OCI-LY7 (cell line): ENCODE measurements at regions not wholly inside any gene's neighbourhood (a gene's known extent, or its start where the extent isn't known, plus 50 kb on each side); places are given as distances from the start of the nearest gene placed in this dataset.

Experiments
- BruUV-seq: library from RNA; stranded (reverse); fragments of 400-500 nt; replicated peaks from 2 replicates; lab custom pipeline; 2021; lab: Mats Ljungman, UMichigan
- CTCF ChIA-PET: fragments of 300-600 bp; sonication (Branson Sonifier 250); formaldehyde crosslinking; loops from one replicate; lab custom pipeline; 2022; ENCODE audit warnings: antibody characterized with exemption; ENCODE audit not compliant: unreplicated experiment; lab: Charles Lee
- POLR2A ChIA-PET: fragments of 300-600 bp; sonication (Branson Sonifier 250); formaldehyde crosslinking; loops from one replicate; lab custom pipeline; 2022; ENCODE audit warnings: antibody characterized with exemption; lab: Charles Lee
- DNase-seq: peaks from one replicate; pipeline ENCODE4 v3.0.0-alpha.2; 2015; ENCODE audit warnings: low spot score
- H2AFZ ChIP-seq: fragments of 200-600 bp; sonication (generic), shearing (Covaris generic); 2 replicates; pipeline ENCODE4 v1.6.1; 2014; ENCODE audit warnings: mild to moderate bottlenecking, antibody characterized with exemption, low read length, moderate library complexity
- H3K27ac ChIP-seq: fragments of 200-600 bp; sonication (generic); 2 replicates; pipeline ENCODE4 v1.5.1; 2014; ENCODE audit warnings: mixed run types, low read depth, mild to moderate bottlenecking, moderate library complexity, low read length, inconsistent platforms; ENCODE audit not compliant: poor library complexity, severe bottlenecking
- H3K36me3 ChIP-seq: fragments of 200-600 bp; sonication (generic); 2 replicates; pipeline ENCODE4 v1.6.1; 2014; ENCODE audit warnings: mild to moderate bottlenecking, antibody characterized with exemption, low read length, moderate library complexity, mixed read lengths; ENCODE audit not compliant: insufficient read depth
- H3K4me1 ChIP-seq: fragments of 200-600 bp; sonication (generic); 2 replicates; pipeline ENCODE4 v1.5.1; 2014; ENCODE audit warnings: mild to moderate bottlenecking, low read length; ENCODE audit not compliant: insufficient read depth, poor library complexity, severe bottlenecking
- H3K4me2 ChIP-seq: fragments of 200-600 bp; sonication (generic); 2 replicates; pipeline ENCODE4 v1.6.1; 2014; ENCODE audit warnings: mild to moderate bottlenecking, low read length
- H3K4me3 ChIP-seq: fragments of 200-600 bp; sonication (generic); 2 replicates; pipeline ENCODE4 v1.5.1; 2014; ENCODE audit warnings: mild to moderate bottlenecking, low read depth, low read length; ENCODE audit not compliant: poor library complexity, severe bottlenecking
- H3K79me2 ChIP-seq: fragments of 200-600 bp; sonication (generic); 2 replicates; pipeline ENCODE4 v1.6.1; 2016; ENCODE audit warnings: low read depth, mild to moderate bottlenecking, low read length, moderate library complexity, mixed read lengths; ENCODE audit not compliant: insufficient read depth
- H3K9me2 ChIP-seq: fragments of 200-600 bp; sonication (generic); 2 replicates; pipeline ENCODE4 v1.6.1; 2016; ENCODE audit warnings: mild to moderate bottlenecking, low read length, mixed read lengths; ENCODE audit not compliant: insufficient read depth
- H3K9me3 ChIP-seq: fragments of 200-600 bp; sonication (generic); 2 replicates; pipeline ENCODE4 v1.6.1; 2014; ENCODE audit warnings: mild to moderate bottlenecking, mixed run types, low read length, mixed read lengths
- H4K20me1 ChIP-seq: fragments of 200-600 bp; sonication (generic); 2 replicates; pipeline ENCODE4 v1.6.1; 2014; ENCODE audit warnings: mild to moderate bottlenecking, antibody characterized with exemption, low read length, moderate library complexity, mixed read lengths; ENCODE audit not compliant: insufficient read depth
- CTCF ChIP-seq: fragments of 200-600 bp; sonication (generic); conservative IDR thresholded peaks from 2 replicates; pipeline ENCODE4 v1.5.1; 2014; ENCODE audit warnings: mild to moderate bottlenecking, antibody characterized with exemption, low read length, moderate library complexity, mixed read lengths
- EZH2phosphoT487 ChIP-seq: fragments of 200-600 bp; sonication (generic); IDR thresholded peaks from 2 replicates; pipeline ENCODE4 v1.6.1; 2018; ENCODE audit warnings: low read depth, borderline replicate concordance, mild to moderate bottlenecking, mixed run types, antibody characterized with exemption, low read length, moderate library complexity, mixed read lengths
- intact Hi-C: fragments of 100-400 bp; cut with micrococcal nuclease; formaldehyde crosslinking; loops from one replicate; pipeline ENCODE4 v1.10.0; 2022; ENCODE audit not compliant: unreplicated experiment

GRCh38 chr2:164090533-164090932 is 354.7 kb upstream of the FIGN start:
- CTCF ChIA-PET = no interaction called here
- H4K20me1 ChIP-seq = no peaks in the 10 kb centered on the region
- no peak overlapping the region for H3K4me2 ChIP-seq
- no peaks in the 10 kb centered on the region for H3K9me2 ChIP-seq
- TF ChIP-seq EZH2phosphoT487 (no peak), CTCF (no peak)
- H3K79me2 ChIP-seq = no peaks in the 10 kb centered on the region
- intact Hi-C loops = no loop called here
- POLR2A ChIA-PET = interaction anchor here (0.5 kb wide), 1 partner anchor 267 kb away, joined by 3 read pairs; no protein-coding TSS in a partner anchor
- H3K9me3 ChIP-seq = no peaks in the 10 kb centered on the region
- H3K4me3 ChIP-seq = no peak overlapping the region
- DNase-seq = no peak
- no peak overlapping the region for H2AFZ ChIP-seq
- BruUV-seq = no TSS peak
- H3K27ac ChIP-seq = no peak overlapping the region
- no peaks in the 10 kb centered on the region for H3K36me3 ChIP-seq
- H3K4me1 ChIP-seq = peaks cover 12% of the 10 kb centered on the region

DNA sequence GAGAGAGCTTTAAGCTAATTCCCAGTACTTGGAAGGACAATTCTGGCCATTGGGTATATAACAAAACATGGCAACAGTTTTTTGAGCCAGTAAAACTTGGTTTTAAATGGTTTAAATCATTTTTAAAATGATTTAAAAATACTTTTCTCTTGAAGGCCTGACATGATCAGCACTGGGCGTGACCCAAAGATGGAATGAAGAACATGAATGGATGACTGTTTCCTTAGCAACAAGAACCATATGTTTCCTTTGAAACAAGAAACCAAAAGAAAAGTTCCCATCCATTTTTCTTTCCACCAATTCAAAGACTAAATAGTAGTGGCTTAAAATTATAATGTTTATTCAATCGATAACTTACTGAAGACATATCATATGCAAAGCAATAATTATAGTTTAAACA is 348.3 kb upstream of the FIGN start:
- POLR2A ChIA-PET = no interaction called here
- no peak for DNase-seq
- no peaks in the 10 kb centered on the region for H3K9me3 ChIP-seq
- H3K27ac ChIP-seq = no peak overlapping the region
- no peaks in the 10 kb centered on the region for H4K20me1 ChIP-seq
- TF ChIP-seq CTCF (no peak), EZH2phosphoT487 (no peak)
- BruUV-seq = no TSS peak
- no peaks in the 10 kb centered on the region for H3K4me1 ChIP-seq
- intact Hi-C loops = no loop called here
- no peak overlapping the region for H2AFZ ChIP-seq
- H3K79me2 ChIP-seq = no peaks in the 10 kb centered on the region
- CTCF ChIA-PET = no interaction called here
- no peak overlapping the region for H3K4me2 ChIP-seq
- H3K36me3 ChIP-seq = no peaks in the 10 kb centered on the region
- no peak overlapping the region for H3K4me3 ChIP-seq
- H3K9me2 ChIP-seq = no peaks in the 10 kb centered on the region

GRCh38 chr2:164080486-164080885 is 344.7 kb upstream of the FIGN start:
- no peaks in the 10 kb centered on the region for H3K79me2 ChIP-seq
- no peaks in the 10 kb centered on the region for H4K20me1 ChIP-seq
- no peaks in the 10 kb centered on the region for H3K4me1 ChIP-seq
- H3K9me2 ChIP-seq = no peaks in the 10 kb centered on the region
- no peak overlapping the region for H3K27ac ChIP-seq
- ChIA-PET POLR2A (interaction anchor here (0.9 to 1.1 kb wide), 2 partner anchors 9 kb away, joined by 4 read pairs; no protein-coding TSS in a partner anchor), CTCF (no interaction called here)
- no peak overlapping the region for H3K4me3 ChIP-seq
- DNase-seq = no peak
- H3K4me2 ChIP-seq = no peak overlapping the region
- H3K9me3 ChIP-seq = no peaks in the 10 kb centered on the region
- TF ChIP-seq EZH2phosphoT487 = no peak
- TF ChIP-seq CTCF = no peak
- no peak overlapping the region for H2AFZ ChIP-seq
- H3K36me3 ChIP-seq = no peaks in the 10 kb centered on the region
- BruUV-seq = no TSS peak
- intact Hi-C loops = no loop called here
